GM12878 (cell line): ENCODE measurements at regions not wholly inside any gene's neighbourhood (a gene's known extent, or its start where the extent isn't known, plus 50 kb on each side); places are given as distances from the start of the nearest gene placed in this dataset.

Experiments used
- ATAC-seq: fragments of 200-7000 bp; cut with Tn5 transposase; 3 replicates; pipeline ENCODE4 v1.9.1; 2020; ENCODE audit warnings: mild to moderate bottlenecking, moderate library complexity
- BruUV-seq: library from RNA; stranded (reverse); fragments of 400-500 nt; replicated peaks from 2 replicates; lab custom pipeline; 2021; lab: Mats Ljungman, UMichigan
- CTCF ChIA-PET: fragments of 300-600 bp; sonication (Branson Sonifier 250); formaldehyde crosslinking; extraction: SDS; loops from one replicate; lab custom pipeline; 2021; ENCODE audit warnings: inconsistent platforms; lab: Yijun Ruan, JAX
- POLR2A ChIA-PET: fragments of 350-600 bp; formaldehyde crosslinking; extraction: SDS; loops from one replicate; lab custom pipeline; 2021; ENCODE audit warnings: inconsistent platforms; lab: Charles Lee
- RAD21 ChIA-PET: fragments of 300-600 bp; sonication (Branson Sonifier 250); formaldehyde crosslinking; loops from one replicate; lab custom pipeline; 2023; ENCODE audit warnings: antibody characterized with exemption; ENCODE audit not compliant: unreplicated experiment; lab: Charles Lee
- SMC1A ChIA-PET: fragments of 300-600 bp; sonication (Branson Sonifier 250); formaldehyde crosslinking; loops from one replicate; lab custom pipeline; 2023; ENCODE audit not compliant: unreplicated experiment, uncharacterized antibody; lab: Charles Lee
- DNase-seq: peaks from one replicate; pipeline ENCODE4 v3.0.0-alpha.2; 2011; ENCODE audit warnings: low read depth, low spot score
- FAIRE-seq: peaks from 3 replicates; lab custom pipeline; 2011; peaks lifted over from hg19 to GRCh38; lab: Jason Lieb, UNC
- H2AFZ ChIP-seq: 2 replicates; pipeline ENCODE4 v1.6.0; 2011; ENCODE audit warnings: low read depth, low read length, control low read depth; ENCODE audit not compliant: control insufficient read depth
- H3K27ac ChIP-seq: 2 replicates; pipeline ENCODE4 v1.5.1; 2011; ENCODE audit warnings: control low read depth; ENCODE audit not compliant: control insufficient read depth, insufficient read depth
- H3K27me3 ChIP-seq, 2 experiments: replicated peaks in 1 of 2; 2 replicates each; pipeline versions ENCODE4 v1.6.0 to v1.6.1; 2011; ENCODE audit warnings: low read length in 1 of 2; ENCODE audit not compliant: control insufficient read depth in 2 of 2, insufficient read depth in 2 of 2
- H3K36me3 ChIP-seq, 2 experiments: 2 replicates each; pipeline ENCODE4 v1.5.1; 2011; ENCODE audit warnings: low read length in 1 of 2; ENCODE audit not compliant: control insufficient read depth in 2 of 2, insufficient read depth in 2 of 2
- H3K4me1 ChIP-seq: 2 replicates; pipeline ENCODE4 v1.6.1; 2011; ENCODE audit warnings: mild to moderate bottlenecking, low read length, moderate library complexity, mixed read lengths; ENCODE audit not compliant: control insufficient read depth, insufficient read depth
- H3K4me2 ChIP-seq: 2 replicates; pipeline ENCODE4 v1.6.0; 2011; ENCODE audit warnings: control low read depth; ENCODE audit not compliant: control insufficient read depth, insufficient read depth
- H3K4me3 ChIP-seq: fragments of 200-600 bp; sonication (generic); 2 replicates; pipeline ENCODE4 v1.5.1; 2016
- H3K79me2 ChIP-seq: 2 replicates; pipeline ENCODE4 v1.6.0; 2011; ENCODE audit warnings: low read length; ENCODE audit not compliant: control insufficient read depth, insufficient read depth
- H3K9ac ChIP-seq: 2 replicates; pipeline ENCODE4 v1.8.0; 2011; ENCODE audit warnings: low read length, control low read depth, mixed read lengths; ENCODE audit not compliant: control insufficient read depth, insufficient read depth
- H3K9me3 ChIP-seq: replicated peaks from 3 replicates; pipeline ENCODE4 v1.5.1; 2011; ENCODE audit warnings: mild to moderate bottlenecking, low read length; ENCODE audit not compliant: control insufficient read depth, insufficient read depth
- H4K20me1 ChIP-seq: 2 replicates; pipeline ENCODE4 v1.6.0; 2011; ENCODE audit not compliant: control insufficient read depth, insufficient read depth
- CUX1 ChIP-seq: IDR thresholded peaks from 2 replicates; pipeline ENCODE4 v1.6.1; 2012; ENCODE audit warnings: improper control_type of control experiment, low read depth, low read length; ENCODE audit not compliant: insufficient replicate concordance
- ETV6 ChIP-seq, 2 experiments: fragments of 450-650 bp in 1 of 2; IDR thresholded peaks in 1 of 2; conservative IDR thresholded peaks in 1 of 2; 2 replicates each; pipeline ENCODE4 v1.6.1; 2014; ENCODE audit warnings: antibody characterized with exemption in 1 of 2, borderline replicate concordance in 1 of 2, low read depth in 1 of 2, mild to moderate bottlenecking in 1 of 2, moderate library complexity in 1 of 2
- KAT2A ChIP-seq: conservative IDR thresholded peaks from 2 replicates; pipeline ENCODE4 v1.6.1; 2011; ENCODE audit warnings: low read depth, low read length; ENCODE audit not compliant: control insufficient read depth
- MTA2 ChIP-seq: fragments of 450-650 bp; IDR thresholded peaks from 2 replicates; pipeline ENCODE4 v1.6.1; 2016; ENCODE audit warnings: low read depth, mild to moderate bottlenecking, moderate library complexity
- MTA3 ChIP-seq: IDR thresholded peaks from 2 replicates; pipeline ENCODE4 v1.6.1; 2012; ENCODE audit warnings: low read length, inconsistent platforms, borderline replicate concordance
- POLR2A ChIP-seq: IDR thresholded peaks from 2 replicates; pipeline ENCODE4 v1.6.1; 2011; ENCODE audit warnings: low read depth, mild to moderate bottlenecking, low read length
- POU2F2 ChIP-seq: IDR thresholded peaks from 3 replicates; pipeline ENCODE4 v1.6.1; 2011; ENCODE audit warnings: low read depth, mild to moderate bottlenecking, low read length, borderline replicate concordance
- RAD51 ChIP-seq: fragments of 450-650 bp; IDR thresholded peaks from 2 replicates; pipeline ENCODE4 v1.6.1; 2016; ENCODE audit warnings: moderate library complexity, mild to moderate bottlenecking, inconsistent platforms
- SREBF2 ChIP-seq: IDR thresholded peaks from 2 replicates; pipeline ENCODE4 v1.6.1; 2012; ENCODE audit warnings: mild to moderate bottlenecking, low read length
- YBX1 ChIP-seq: fragments of 450-650 bp; IDR thresholded peaks from 2 replicates; pipeline ENCODE4 v1.6.1; 2016; ENCODE audit warnings: antibody characterized with exemption
- ZBTB33 ChIP-seq: fragments of 450-650 bp; IDR thresholded peaks from 2 replicates; pipeline ENCODE4 v1.6.1; 2017; ENCODE audit warnings: mild to moderate bottlenecking
- ZNF217 ChIP-seq: fragments of 450-650 bp; IDR thresholded peaks from 2 replicates; pipeline ENCODE4 v1.6.1; 2017; ENCODE audit warnings: antibody characterized with exemption, mild to moderate bottlenecking
- ZNF24 ChIP-seq: fragments of 450-650 bp; IDR thresholded peaks from 2 replicates; pipeline ENCODE4 v1.6.1; 2017; ENCODE audit warnings: antibody characterized with exemption, mild to moderate bottlenecking
- WGBS: methylation state at CpG from one replicate; pipeline ENCODE4 v1.1.6; 2016; ENCODE audit warnings: low lambda C conversion rate; ENCODE audit not compliant: insufficient replicate concordance, insufficient coverage; ENCODE audit errors: missing lambda C conversion rate; 5-methylcytosine and 5-hydroxymethylcytosine counted together
- in situ Hi-C: fragments of 300-500 bp; cut with MboI; formaldehyde crosslinking; loops from 9 replicates; pipeline ENCODE4 v1.14.3; 2018; ENCODE audit warnings: mixed read lengths
- intact Hi-C: fragments of 100-400 bp; cut with micrococcal nuclease; formaldehyde crosslinking; loops from one replicate; pipeline ENCODE4 v1.14.2; 2022; ENCODE audit not compliant: unreplicated experiment

GRCh38 chr10:129361676-129362376 is 105.2 kb upstream of the MGMT start:
- no peaks in the 10 kb centered on the region for H4K20me1 ChIP-seq
- CTCF ChIA-PET = interaction anchor here (0.6 kb wide), 1 partner anchor 48 kb away, joined by 3 read pairs; no protein-coding TSS in a partner anchor
- TF ChIP-seq SREBF2 = no peak
- no peak for TF ChIP-seq ZNF24
- TF ChIP-seq YBX1 = no peak
- TF ChIP-seq MTA3 = no peak
- TF ChIP-seq MTA2 = no peak
- TF ChIP-seq POLR2A = no peak
- TF ChIP-seq RAD51 = no peak
- TF ChIP-seq ETV6 (conservative IDR thresholded peaks at IDR 0.05 in 1 of 2, IDR thresholded peaks at IDR 0.05 in 1 of 2; ENCODE audit: borderline replicate concordance in 1 of 2, low read depth in 1 of 2) = no peak
- TF ChIP-seq ZBTB33 = no peak
- no peak for TF ChIP-seq ZNF217
- no peak for TF ChIP-seq KAT2A
- TF ChIP-seq POU2F2 = no peak
- no peak for TF ChIP-seq CUX1
- TF ChIP-seq, all 136 proteins: peak for 0
- POLR2A ChIA-PET = no interaction called here
- H3K79me2 ChIP-seq = no peaks in the 10 kb centered on the region
- in situ Hi-C loops (no loop called here), intact Hi-C loops (no loop called here)
- ATAC-seq (no peak), DNase-seq (no peak), FAIRE-seq (no peak)
- no peak overlapping the region for H3K9ac ChIP-seq
- RAD21 ChIA-PET = no interaction called here
- no peak overlapping the region for H2AFZ ChIP-seq
- H3K4me2 ChIP-seq = no peak overlapping the region
- no peaks in the 10 kb centered on the region for H3K27me3 ChIP-seq
- 44% methylated on average over 18 of the region's 18 CpGs for WGBS
- no peak overlapping the region for H3K4me3 ChIP-seq
- no peaks in the 10 kb centered on the region for H3K4me1 ChIP-seq
- SMC1A ChIA-PET = no interaction called here
- H3K27ac ChIP-seq = no peak overlapping the region
- H3K9me3 ChIP-seq = no peaks in the 10 kb centered on the region
- H3K36me3 ChIP-seq = no peaks in the 10 kb centered on the region
- BruUV-seq = no TSS peak
